Peyer's patch (tissue), 4 donors: ENCODE measurements at regions not wholly inside any gene's neighbourhood (a gene's known extent, or its start where the extent isn't known, plus 50 kb on each side); places are given as distances from the start of the nearest gene placed in this dataset.

Source experiments
- CTCF ChIP-seq, 6 experiments: fragments of 450-650 bp in 4 of 6; fragments of 200-600 bp in 2 of 6; sonication (generic) in 1 of 6; IDR thresholded peaks; one replicate each; pipeline ENCODE4 v1.5.1; 2017 to 2019; ENCODE audit warnings: antibody characterized with exemption in 6 of 6, mild to moderate bottlenecking in 3 of 6, moderate library complexity in 1 of 6
- POLR2A ChIP-seq, 2 donors: fragments of 450-650 bp; IDR thresholded peaks; one replicate each; pipeline ENCODE4 v1.5.1; 2017; ENCODE audit warnings: antibody characterized with exemption in 2 of 2, mild to moderate bottlenecking in 2 of 2, moderate library complexity in 2 of 2

DNA sequence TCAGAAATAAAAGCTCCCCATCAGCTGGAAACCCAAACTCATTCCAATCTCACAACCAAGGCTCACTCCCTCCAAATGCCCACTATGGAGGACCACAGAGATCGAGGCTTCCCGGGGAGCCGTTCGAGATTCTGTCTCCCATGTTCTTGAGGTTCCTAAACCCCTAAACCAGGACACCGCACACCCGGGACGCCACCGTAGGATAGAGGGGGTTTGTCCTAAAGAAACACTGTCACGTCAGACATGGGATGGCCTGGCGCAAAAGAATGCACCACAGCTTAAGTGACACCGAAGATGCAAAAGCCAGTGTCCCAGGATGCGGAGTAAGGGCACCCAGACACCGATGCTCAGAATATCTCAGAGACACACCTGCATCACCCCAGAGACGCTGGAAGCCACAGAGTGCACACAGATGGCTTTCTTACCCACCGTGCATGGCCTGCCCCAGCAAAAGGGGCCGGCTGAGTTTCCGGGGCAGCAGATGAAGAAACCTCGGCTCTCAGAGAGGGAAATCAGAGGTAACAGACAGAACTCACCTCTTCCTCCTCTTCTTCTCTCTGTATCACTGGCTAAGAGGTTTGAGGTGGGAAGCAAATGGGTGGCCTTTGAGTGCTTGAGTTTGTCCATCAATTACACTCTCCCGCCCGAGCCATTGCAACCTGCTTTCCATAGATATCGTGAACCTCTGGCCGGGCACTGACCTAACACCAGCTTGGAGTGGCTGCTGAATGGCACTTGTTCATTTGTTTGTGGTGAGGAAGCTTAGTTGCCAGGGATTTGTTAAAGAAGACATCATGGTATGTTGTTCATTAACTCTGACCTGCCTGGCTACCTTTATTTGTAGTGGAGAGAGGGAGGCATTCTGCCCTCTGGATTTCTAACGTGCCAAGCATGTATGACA lies 65.1 kb upstream of the TNRC6C start:
- no peak for TF ChIP-seq POLR2A (IDR thresholded peaks at IDR 0.05)
- TF ChIP-seq CTCF (IDR thresholded peaks at IDR 0.05): no peak
